OCI-LY7 (cell line): ENCODE measurements at regions not wholly inside any gene's neighbourhood (a gene's known extent, or its start where the extent isn't known, plus 50 kb on each side); places are given as distances from the start of the nearest gene placed in this dataset.

Experiments
- BruUV-seq: library from RNA; stranded (reverse); fragments of 400-500 nt; replicated peaks from 2 replicates; lab custom pipeline; 2021; lab: Mats Ljungman, UMichigan
- CTCF ChIA-PET: fragments of 300-600 bp; sonication (Branson Sonifier 250); formaldehyde crosslinking; loops from one replicate; lab custom pipeline; 2022; ENCODE audit warnings: antibody characterized with exemption; ENCODE audit not compliant: unreplicated experiment; lab: Charles Lee
- POLR2A ChIA-PET: fragments of 300-600 bp; sonication (Branson Sonifier 250); formaldehyde crosslinking; loops from one replicate; lab custom pipeline; 2022; ENCODE audit warnings: antibody characterized with exemption; lab: Charles Lee
- DNase-seq: peaks from one replicate; pipeline ENCODE4 v3.0.0-alpha.2; 2015; ENCODE audit warnings: low spot score
- H2AFZ ChIP-seq: fragments of 200-600 bp; sonication (generic), shearing (Covaris generic); 2 replicates; pipeline ENCODE4 v1.6.1; 2014; ENCODE audit warnings: mild to moderate bottlenecking, antibody characterized with exemption, low read length, moderate library complexity
- H3K27ac ChIP-seq: fragments of 200-600 bp; sonication (generic); 2 replicates; pipeline ENCODE4 v1.5.1; 2014; ENCODE audit warnings: mixed run types, low read depth, mild to moderate bottlenecking, moderate library complexity, low read length, inconsistent platforms; ENCODE audit not compliant: poor library complexity, severe bottlenecking
- H3K36me3 ChIP-seq: fragments of 200-600 bp; sonication (generic); 2 replicates; pipeline ENCODE4 v1.6.1; 2014; ENCODE audit warnings: mild to moderate bottlenecking, antibody characterized with exemption, low read length, moderate library complexity, mixed read lengths; ENCODE audit not compliant: insufficient read depth
- H3K4me1 ChIP-seq: fragments of 200-600 bp; sonication (generic); 2 replicates; pipeline ENCODE4 v1.5.1; 2014; ENCODE audit warnings: mild to moderate bottlenecking, low read length; ENCODE audit not compliant: insufficient read depth, poor library complexity, severe bottlenecking
- H3K4me2 ChIP-seq: fragments of 200-600 bp; sonication (generic); 2 replicates; pipeline ENCODE4 v1.6.1; 2014; ENCODE audit warnings: mild to moderate bottlenecking, low read length
- H3K4me3 ChIP-seq: fragments of 200-600 bp; sonication (generic); 2 replicates; pipeline ENCODE4 v1.5.1; 2014; ENCODE audit warnings: mild to moderate bottlenecking, low read depth, low read length; ENCODE audit not compliant: poor library complexity, severe bottlenecking
- H3K79me2 ChIP-seq: fragments of 200-600 bp; sonication (generic); 2 replicates; pipeline ENCODE4 v1.6.1; 2016; ENCODE audit warnings: low read depth, mild to moderate bottlenecking, low read length, moderate library complexity, mixed read lengths; ENCODE audit not compliant: insufficient read depth
- H3K9me2 ChIP-seq: fragments of 200-600 bp; sonication (generic); 2 replicates; pipeline ENCODE4 v1.6.1; 2016; ENCODE audit warnings: mild to moderate bottlenecking, low read length, mixed read lengths; ENCODE audit not compliant: insufficient read depth
- H3K9me3 ChIP-seq: fragments of 200-600 bp; sonication (generic); 2 replicates; pipeline ENCODE4 v1.6.1; 2014; ENCODE audit warnings: mild to moderate bottlenecking, mixed run types, low read length, mixed read lengths
- H4K20me1 ChIP-seq: fragments of 200-600 bp; sonication (generic); 2 replicates; pipeline ENCODE4 v1.6.1; 2014; ENCODE audit warnings: mild to moderate bottlenecking, antibody characterized with exemption, low read length, moderate library complexity, mixed read lengths; ENCODE audit not compliant: insufficient read depth
- CTCF ChIP-seq: fragments of 200-600 bp; sonication (generic); conservative IDR thresholded peaks from 2 replicates; pipeline ENCODE4 v1.5.1; 2014; ENCODE audit warnings: mild to moderate bottlenecking, antibody characterized with exemption, low read length, moderate library complexity, mixed read lengths
- EZH2phosphoT487 ChIP-seq: fragments of 200-600 bp; sonication (generic); IDR thresholded peaks from 2 replicates; pipeline ENCODE4 v1.6.1; 2018; ENCODE audit warnings: low read depth, borderline replicate concordance, mild to moderate bottlenecking, mixed run types, antibody characterized with exemption, low read length, moderate library complexity, mixed read lengths
- intact Hi-C: fragments of 100-400 bp; cut with micrococcal nuclease; formaldehyde crosslinking; loops from one replicate; pipeline ENCODE4 v1.10.0; 2022; ENCODE audit not compliant: unreplicated experiment

DNA sequence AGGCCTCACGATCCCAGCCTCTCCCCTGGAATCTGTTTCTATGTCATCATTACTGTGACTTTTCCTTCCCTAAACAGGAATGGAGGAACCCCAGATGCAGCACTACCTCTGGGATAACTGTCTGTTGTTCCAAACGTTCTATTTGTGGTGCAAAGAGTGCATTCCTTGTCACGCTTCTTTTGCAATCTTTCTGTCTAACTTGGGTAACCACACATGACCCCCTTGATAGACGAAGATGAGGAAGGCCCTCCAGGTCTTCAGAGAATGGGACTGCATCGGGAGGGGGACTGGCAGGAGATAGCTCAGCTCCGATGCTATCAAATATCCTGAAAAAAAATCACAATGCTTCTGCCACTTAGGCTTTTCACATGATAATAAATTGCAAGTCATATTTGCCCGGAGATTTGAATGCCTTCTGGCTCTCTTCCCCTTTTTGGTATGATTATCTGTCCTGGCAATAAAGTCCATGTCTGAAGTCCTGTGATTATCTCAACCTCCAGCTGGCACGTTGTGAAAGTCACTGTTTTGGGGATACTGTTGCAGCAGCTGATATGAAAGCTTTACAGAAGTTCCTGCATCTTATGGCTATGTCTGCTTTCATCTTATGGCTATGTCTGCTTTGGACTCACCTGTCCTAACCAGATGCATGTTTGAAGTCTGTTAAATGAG, 148.7 kb upstream of the LMO4 start:
- H3K27ac ChIP-seq: no peak overlapping the region
- POLR2A ChIA-PET: interaction anchor here (0.5 kb wide), 1 partner anchor 1500 kb away, joined by 3 read pairs; no protein-coding TSS in a partner anchor
- no peak overlapping the region for H2AFZ ChIP-seq
- intact Hi-C loops: no loop called here
- no peak for TF ChIP-seq CTCF
- no peak for TF ChIP-seq EZH2phosphoT487
- no peaks in the 10 kb centered on the region for H3K9me2 ChIP-seq
- DNase-seq: no peak
- BruUV-seq: no TSS peak
- H3K9me3 ChIP-seq: no peaks in the 10 kb centered on the region
- no peaks in the 10 kb centered on the region for H4K20me1 ChIP-seq
- CTCF ChIA-PET: interaction anchor here (0.6 kb wide), 1 partner anchor 754 kb away, joined by 3 read pairs; no protein-coding TSS in a partner anchor
- no peaks in the 10 kb centered on the region for H3K36me3 ChIP-seq
- no peak overlapping the region for H3K4me2 ChIP-seq
- H3K4me1 ChIP-seq: no peaks in the 10 kb centered on the region
- no peaks in the 10 kb centered on the region for H3K79me2 ChIP-seq
- no peak overlapping the region for H3K4me3 ChIP-seq

GRCh38 chr1:87180682-87181081, 148.0 kb upstream of the LMO4 start:
- Histone ChIP-seq H3K36me3 (no peaks in the 10 kb centered on the region), H4K20me1 (no peaks in the 10 kb centered on the region), H3K9me2 (no peaks in the 10 kb centered on the region), H2AFZ (no peak overlapping the region), H3K79me2 (no peaks in the 10 kb centered on the region), H3K4me1 (no peaks in the 10 kb centered on the region), H3K4me2 (no peak overlapping the region), H3K27ac (no peak overlapping the region), H3K9me3 (no peaks in the 10 kb centered on the region), H3K4me3 (no peak overlapping the region)
- intact Hi-C loops: no loop called here
- CTCF ChIA-PET: no interaction called here
- BruUV-seq: no TSS peak
- no peak for DNase-seq
- TF ChIP-seq CTCF (no peak), EZH2phosphoT487 (no peak)
- POLR2A ChIA-PET: interaction anchor here (0.5 to 0.7 kb wide), 2 partner anchors 736 to 1501 kb away, joined by 3 to 5 read pairs; no protein-coding TSS in a partner anchor

- ChIA-PET CTCF (no interaction called here), POLR2A (interaction anchor here (0.6 kb wide), 1 partner anchor 1046 kb away, joined by 3 read pairs; no protein-coding TSS in a partner anchor)
- no peak for TF ChIP-seq CTCF
- TF ChIP-seq EZH2phosphoT487: no peak
Measured at GRCh38 chr1:87182611-87183010, 146.1 kb upstream of the LMO4 start.

More at GRCh38 chr1:87182611-87183010, 146.1 kb upstream of the LMO4 start:
- BruUV-seq: no TSS peak
- Histone ChIP-seq H3K9me3 (no peaks in the 10 kb centered on the region), H3K36me3 (no peaks in the 10 kb centered on the region), H3K4me1 (no peaks in the 10 kb centered on the region), H3K27ac (no peak overlapping the region), H3K4me2 (no peak overlapping the region), H3K4me3 (no peak overlapping the region), H3K79me2 (no peaks in the 10 kb centered on the region), H3K9me2 (no peaks in the 10 kb centered on the region), H2AFZ (no peak overlapping the region), H4K20me1 (no peaks in the 10 kb centered on the region)
- no peak for DNase-seq
- intact Hi-C loops: no loop called here
